COR-L47 (cell line): ENCODE measurements at regions not wholly inside any gene's neighbourhood (a gene's known extent, or its start where the extent isn't known, plus 50 kb on each side); places are given as distances from the start of the nearest gene placed in this dataset.

Experiments
- DNase-seq: peaks from one replicate; lab custom pipeline; 2025; lab: John Stamatoyannopoulos, UW

DNA sequence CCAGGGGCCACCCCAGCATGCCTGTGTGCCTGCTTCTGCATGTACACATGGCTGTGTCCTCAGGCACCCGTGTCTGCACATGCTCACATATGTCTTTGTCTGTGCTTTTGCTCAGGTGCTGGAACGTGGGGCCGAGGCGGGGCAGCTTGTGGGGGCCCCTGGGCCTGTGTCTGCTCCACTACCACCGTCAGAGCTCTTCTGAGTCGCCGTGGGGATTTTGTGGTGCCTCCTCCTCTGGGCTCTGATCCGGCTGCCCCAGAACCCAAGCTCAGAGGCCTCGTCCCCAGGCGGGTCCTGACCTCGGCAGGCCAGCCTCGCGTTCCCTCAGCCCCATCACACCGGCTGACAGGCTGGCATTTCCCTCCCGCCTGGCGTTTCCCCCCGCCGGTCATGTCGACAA lies 104.6 kb upstream of the ACTRT2 start:
- DNase-seq = no peak

DNA sequence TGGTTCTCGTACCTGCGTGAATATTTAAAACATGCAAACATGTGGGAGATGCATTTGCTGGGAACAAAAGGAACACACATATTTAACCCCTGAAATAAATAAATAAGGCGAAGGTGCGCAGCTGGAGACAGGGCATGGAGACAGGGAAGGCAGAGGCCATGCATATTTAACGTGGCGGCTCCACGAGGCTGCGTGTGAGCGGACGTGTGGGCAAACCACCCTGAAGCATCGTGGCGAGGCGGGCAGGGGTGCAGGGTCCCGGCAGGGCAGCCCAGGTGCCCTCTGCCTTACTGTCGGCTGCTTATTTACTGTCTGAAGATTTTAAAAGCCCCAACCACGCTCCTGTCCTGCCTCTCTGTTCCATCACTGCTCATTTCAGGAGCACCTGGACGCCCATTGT lies 104.0 kb upstream of the ACTRT2 start:
- DNase-seq = no peak

GRCh38 chr1:2918441-2918840 lies 102.8 kb upstream of the ACTRT2 start:
- DNase-seq = no peak

DNA sequence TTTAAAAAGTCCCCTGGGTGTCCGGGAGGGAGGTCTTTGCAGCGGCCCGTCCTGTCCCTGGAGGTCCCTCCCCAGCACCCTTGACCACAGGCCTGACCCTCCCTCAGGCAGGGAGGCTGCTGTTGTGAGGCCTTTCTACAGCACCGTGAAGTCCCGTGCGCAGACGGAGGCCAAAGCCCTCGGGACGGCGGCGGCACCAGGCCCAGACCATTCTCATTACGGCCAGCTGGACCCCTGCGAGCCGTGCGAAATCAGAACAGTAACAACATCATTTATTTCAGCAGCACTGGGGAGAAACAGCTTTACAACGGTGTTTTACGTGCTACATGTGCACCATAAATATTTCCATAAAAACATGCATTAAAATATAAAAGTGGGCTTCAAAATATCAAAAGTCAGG lies 101.4 kb upstream of the ACTRT2 start:
- DNase-seq = no peak

- no peak for DNase-seq
Measured at GRCh38 chr1:2920421-2921015, 100.7 kb upstream of the ACTRT2 start.

GRCh38 chr1:2921970-2922686 lies 99.1 kb upstream of the ACTRT2 start:
- DNase-seq = no peak

DNA sequence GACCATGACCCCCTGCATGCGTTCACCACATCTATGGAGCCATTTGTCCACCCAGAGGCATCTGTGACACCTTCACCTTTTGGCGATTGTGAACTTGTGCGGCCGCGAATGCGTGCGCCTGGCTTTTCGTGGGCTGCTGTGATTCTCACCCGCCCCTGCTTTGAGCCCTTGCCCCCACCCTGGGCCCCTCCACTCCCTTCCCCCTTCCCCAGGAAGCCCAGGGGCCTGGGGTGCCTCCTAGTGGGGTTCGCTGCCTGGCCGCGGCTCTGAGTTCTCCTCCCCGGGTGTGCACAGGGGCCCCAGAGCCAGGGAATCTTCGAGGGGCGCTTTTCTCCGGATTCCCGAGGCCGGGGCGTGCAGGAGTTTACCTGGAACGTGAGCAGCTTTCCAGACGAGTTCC lies 97.9 kb upstream of the ACTRT2 start:
- DNase-seq = no peak

- DNase-seq = no peak
Measured at GRCh38 chr1:2925291-2925690, 96.0 kb upstream of the ACTRT2 start.

- no peak for DNase-seq
Measured at GRCh38 chr1:2925918-2926317, 95.3 kb upstream of the ACTRT2 start.

DNA sequence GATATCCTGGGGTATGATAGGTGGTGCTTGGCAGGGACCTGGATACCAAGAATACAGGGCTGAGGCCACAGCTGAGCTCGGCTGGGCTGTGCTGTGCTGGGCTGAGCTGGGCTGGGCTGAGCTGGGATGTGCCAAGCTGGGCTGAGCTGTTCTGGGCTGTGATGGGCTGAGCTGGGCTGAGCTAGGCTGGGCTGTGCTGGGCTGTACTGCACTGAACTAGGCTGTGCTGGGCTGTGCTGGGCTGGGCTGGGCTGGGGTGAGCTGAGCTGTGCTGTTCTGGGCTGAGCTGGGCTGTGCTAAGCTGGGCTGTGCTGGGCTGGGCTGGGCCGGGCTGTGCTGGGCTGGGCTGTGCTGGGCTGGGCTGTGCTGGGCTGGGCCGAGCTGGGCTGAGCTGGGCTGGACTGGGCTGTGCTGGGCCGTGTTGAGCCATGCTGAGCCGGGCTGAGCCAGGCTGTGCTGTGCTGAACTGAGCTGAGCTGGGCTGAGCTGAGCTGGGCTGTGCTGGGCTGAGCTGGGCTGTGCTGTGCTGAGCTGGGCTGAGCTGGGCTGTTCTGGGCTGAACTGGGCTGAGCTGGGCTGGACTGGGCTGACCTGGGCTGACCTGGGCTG lies 94.7 kb upstream of the ACTRT2 start:
- DNase-seq = no peak

DNA sequence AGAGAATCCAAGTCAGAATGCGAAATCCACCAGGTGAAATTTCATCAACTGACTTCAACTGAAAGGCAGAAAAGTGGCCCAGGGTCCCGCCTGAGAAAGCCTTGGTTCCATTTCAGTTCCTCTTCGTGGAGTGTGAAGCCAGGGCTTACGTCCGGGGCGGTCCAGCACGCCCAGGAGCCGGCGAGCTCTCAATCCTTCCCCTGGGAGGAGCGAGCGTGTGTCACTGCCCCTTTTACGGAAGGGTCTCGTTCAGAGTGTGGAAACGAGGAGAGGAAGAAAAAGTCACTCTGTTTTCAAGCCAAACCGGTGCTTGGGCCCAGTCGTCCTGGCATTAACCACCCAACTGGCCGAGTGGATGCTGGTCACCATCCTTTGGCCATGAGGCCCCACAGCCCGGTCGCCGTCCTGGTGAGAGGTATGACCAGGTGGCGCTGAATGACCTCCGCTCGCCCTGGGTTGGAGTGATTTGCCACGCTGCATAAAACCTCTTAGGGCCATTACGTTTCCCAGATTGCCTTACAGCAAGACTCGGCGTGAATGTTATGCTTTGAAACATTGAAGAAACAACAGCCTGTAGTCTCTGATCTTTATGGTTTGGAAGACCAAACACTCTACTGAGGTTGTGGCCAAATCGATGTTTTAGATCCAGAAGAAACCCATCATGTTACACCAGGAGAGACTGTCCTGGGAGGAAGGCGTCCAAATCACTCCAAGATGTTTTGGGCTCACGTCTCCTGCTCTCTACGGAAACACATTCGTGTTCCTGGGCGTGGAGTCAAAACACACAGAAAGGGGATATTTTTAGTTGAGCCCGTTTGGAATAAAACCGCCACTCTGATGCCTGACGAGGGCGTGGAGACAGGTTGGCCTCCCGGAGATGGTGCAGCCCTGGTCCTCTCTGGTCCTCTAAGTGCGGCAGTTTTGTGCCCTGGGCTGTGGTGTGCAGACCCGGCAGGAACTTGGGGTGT lies 93.6 kb upstream of the ACTRT2 start:
- DNase-seq = no peak

- DNase-seq = no peak
Measured at GRCh38 chr1:2928366-2929325, 92.6 kb upstream of the ACTRT2 start.

DNA sequence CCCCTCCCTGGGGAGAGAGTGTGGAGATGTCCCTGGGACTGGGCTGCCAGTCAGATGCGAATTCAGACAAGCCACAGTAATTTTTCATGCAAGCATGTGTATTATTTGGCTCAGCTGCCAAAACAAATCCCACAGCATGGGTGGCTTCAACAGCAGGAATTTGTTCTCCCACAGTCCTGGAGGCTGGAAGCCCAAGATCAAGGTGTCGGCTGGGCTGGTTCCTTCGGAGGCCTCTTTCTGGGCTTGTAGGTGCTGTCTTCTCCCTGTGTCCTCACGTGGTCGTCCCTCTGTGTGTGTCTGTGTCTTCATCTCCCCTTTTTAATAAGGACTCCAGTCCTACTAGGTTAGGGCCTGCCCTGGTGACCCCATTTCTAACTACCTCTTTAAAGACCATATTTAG lies 91.9 kb upstream of the ACTRT2 start:
- no peak for DNase-seq

DNA sequence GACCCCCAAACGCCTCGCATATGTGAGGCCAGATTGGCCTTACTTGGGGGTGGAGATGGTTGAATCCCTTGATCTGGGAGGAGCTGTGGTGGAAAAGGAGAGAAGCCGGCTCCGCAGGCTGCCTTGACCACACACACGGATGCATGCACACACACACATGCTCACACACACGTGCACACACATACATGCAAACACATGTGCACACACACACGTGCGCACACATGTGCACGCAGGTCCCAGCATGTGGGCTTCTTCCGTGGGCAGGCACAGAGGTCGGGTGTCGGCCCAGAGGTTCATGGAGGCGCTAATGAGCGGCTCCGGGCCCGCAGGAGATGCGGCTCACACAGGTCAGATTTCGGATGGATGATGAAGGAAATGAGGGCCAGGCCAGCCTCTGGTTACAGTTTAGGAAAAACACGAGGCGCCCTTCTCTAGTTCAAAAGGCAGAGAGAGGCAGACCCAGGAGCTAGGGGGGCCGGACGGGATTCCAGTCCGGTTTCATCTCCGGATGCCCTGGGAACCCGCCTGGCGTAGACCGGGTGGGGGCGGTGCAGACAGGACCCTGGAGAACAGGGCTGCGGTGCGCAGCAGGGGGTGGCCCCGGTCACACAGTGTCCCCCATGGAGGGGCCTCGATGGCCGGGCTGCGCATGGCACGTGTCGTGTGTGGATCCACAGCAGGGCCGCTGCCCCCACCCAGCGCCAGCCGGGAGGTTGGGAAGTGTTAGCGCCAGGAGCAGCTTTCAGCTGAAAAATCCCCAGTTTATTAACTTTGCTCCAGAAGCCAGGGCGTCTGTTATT lies 91.1 kb upstream of the ACTRT2 start:
- no peak for DNase-seq

GRCh38 chr1:2930913-2931723 lies 90.1 kb upstream of the ACTRT2 start:
- no peak for DNase-seq

DNA sequence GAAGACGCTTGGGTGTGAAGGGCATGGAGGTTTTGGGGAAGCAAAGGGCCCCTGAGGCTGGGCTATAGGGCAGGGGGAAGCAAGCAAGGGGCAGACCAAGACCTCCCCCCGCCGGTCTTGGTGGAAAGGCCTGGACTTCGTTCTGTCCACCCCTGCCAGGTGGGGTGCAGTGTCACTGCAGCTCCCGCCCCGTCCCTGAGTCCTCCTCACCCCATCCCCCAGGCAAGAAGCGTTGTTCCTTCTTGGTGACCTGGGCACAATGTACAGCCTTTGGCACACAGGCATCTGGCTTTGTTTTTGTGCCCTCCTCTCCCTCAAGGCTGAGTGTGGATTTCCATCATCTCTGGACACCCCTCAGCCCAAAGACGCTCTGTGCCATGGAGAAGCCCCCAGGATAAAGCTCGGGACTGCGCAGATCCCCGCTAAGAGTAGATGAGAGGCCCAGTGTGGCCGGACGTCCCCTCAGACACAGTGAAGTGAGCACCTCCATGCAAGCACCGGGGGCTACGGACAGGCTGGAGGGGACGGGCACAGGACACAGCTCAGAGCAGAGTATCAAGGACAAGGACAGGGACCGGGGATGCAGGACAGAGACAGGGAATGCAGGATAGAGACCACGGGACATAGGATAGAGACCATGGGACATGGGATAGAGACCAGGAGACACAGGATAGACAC lies 89.4 kb upstream of the ACTRT2 start:
- no peak for DNase-seq

- no peak for DNase-seq
Measured at GRCh38 chr1:2932671-2933350, 88.5 kb upstream of the ACTRT2 start.

DNA sequence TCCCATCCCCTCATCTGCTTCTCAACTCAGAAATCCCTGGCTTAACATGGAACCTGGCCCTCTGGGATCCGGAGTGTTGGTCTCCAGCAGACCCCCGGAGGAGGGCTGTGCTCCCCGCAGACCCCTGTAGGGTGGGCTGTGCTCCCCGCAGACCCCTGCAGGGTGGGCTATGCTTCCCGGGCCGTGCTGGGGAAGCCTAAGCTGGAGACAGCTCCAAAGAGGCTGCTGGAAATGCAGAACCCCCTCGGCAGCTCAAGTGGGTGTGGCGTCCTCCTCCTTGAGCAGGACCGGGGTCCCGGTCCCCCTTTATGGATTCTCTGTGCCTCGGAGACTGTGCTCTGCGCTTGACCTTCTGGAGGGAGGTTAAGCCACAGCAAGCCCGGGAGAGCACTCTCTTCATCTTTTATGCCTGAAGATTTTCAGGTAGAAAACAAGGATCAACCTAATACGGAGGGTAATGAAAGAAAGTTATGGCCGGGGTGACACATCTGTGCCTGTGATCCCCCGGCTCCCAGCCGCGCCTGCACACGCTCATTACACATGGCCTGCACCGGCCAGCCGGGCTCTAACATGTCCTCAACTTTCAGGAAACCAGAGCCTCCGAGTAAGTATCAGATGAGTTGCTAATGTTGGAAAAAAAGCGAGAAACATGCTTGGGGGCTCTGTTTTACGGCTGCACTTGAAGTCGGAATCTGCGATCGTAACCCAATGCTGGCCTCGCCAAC lies 87.7 kb upstream of the ACTRT2 start:
- DNase-seq = no peak
